HG02763 (cell line): ENCODE measurements at regions not wholly inside any gene's neighbourhood (a gene's known extent, or its start where the extent isn't known, plus 50 kb on each side); places are given as distances from the start of the nearest gene placed in this dataset.

ENCODE experiments used
- ATAC-seq: cut with Tn5 transposase; IDR thresholded peaks from one replicate; pipeline ENCODE4 v1.9.1; 2021; ENCODE audit warnings: mild to moderate bottlenecking, moderate library complexity; ENCODE audit not compliant: unreplicated experiment

DNA sequence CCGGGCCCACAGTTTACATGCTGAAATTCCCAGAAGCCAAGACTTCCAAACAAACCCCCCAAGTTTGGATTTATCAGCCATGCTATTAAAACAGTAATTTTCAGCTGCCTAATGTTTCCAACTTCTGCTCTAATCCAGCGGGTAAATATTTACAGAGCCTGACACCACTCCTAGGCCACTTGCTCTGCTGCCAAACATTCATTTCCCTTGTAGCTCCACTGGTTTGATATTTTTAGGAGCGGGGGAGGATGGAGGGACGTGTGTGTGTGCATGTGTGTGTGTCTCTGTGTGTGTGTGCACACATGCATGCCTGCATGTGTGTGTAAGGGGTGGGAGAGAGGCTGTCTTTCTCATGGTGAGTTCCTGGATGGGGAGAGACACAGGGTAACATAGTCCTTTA, 115.7 kb upstream of the PJA1 start:
- ATAC-seq: no peak

DNA sequence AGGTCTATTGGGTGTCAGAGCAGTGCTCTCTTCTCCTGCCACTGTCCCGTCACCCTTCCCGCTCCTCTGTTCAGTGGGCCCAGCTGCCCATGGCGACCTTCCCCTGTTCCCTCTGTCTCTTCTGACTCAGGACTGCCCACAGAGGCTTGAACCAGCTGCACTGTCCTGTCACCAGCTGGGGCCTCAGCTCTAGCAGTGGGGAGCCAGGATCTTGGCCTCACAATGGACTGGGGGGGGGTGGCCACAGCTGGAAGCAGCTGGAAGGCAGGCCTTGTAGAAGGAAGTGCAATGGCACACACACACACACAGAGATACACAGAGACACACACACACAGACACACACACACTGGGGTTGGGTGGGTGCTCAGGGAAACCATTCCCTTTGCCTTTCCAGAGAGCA, 114.0 kb upstream of the PJA1 start:
- no peak for ATAC-seq

DNA sequence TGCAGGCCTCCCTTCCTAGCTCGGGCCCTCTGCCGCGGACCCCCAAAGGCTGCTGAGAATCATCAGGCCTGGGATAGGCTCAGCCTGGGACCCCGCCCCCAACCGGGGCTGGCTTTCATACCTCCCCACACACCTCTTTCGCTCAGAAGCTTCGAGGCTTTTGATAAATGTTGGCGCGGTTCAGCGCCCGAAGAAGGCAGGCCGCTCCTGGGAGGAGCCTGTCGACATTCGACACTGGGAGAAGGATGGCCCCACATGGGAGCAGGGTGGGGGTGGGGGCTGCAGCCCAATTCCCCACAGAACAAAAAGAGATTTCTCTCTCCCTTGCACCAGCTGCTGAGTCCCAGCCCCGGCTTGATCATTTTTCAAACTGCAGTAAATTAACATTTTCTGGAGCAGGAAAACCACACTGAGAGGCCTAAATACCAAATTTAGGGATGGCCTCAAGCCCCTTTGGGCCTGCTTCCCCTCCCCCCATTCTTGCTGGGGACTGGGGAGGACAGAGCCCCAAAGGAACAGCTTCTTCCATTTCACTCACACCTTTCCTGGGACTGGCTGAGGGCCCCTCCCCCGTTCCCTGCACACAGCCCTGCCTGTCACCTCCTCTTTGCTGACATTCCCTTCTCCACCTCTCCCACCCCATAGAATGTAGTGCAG, 112.9 kb upstream of the PJA1 start:
- ATAC-seq: no peak

DNA sequence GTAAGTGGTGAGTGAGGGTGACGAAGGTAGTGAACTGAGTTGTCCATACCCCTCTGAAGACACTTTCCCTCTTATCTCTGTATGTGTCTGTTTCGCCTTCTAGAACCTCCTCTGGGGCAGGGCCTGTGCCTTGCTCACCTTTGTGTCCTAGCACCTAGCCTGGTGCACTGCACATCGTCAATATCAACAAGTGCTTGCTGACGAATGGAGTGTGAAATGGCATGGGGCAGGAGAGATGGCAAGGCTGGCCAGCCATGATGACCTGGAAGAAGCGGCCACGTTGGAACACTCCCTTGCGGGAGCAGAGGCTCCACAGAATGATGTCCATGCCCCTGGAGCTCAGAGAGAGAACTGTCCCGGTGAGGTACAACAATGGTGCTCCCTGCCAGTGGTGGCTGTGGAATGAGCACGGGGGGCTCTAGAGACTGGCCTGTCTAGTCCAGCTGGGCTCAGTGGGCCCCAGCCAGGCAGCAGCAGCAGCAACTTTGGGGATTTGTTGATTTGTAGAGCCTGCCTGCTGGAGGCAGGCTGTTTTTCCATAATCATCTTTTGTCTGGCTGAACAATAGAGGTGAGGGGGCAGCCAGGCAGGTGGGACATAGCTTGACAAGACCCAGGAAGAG, 112.2 kb upstream of the PJA1 start:
- ATAC-seq: no peak

DNA sequence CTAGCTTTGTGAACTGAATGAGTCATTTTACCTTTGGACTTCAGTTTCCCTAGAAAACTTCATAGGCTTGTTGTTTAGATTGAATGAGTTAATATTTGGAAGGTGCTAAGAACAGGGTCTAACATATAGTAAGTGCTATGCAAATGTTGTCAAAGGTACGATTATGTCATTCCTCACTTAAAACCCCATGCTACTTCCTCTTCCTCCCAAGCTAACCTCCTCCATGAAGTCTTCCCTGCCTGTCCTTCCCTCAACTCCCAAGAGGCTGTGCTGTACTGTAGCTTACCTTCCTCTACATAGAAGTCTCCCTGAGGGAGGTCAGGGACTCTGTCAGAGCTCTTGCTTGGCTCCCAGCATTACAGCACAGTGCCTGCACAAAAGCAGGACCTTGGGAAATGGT, 103.4 kb upstream of the PJA1 start:
- no peak for ATAC-seq

DNA sequence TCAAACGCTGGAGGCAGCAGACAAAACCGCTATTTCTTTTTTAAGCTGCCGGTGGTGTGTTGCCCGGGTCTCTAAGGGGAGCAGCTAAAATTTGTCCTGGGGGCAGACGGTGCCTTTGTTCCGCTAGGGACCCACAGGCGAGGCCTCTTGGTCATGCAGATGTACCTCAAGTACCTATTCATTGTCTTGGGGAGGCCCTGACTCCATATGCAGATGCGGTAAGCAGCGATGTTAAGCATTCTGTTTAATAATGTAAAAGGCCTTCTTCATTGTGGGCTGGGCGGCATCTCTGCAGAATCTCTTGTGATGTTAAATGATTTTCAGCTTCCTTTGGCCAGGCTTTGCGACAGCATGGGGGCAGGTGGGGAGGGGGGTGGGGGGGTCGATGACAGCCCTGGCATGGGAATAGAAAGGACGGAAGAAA, 98.9 kb upstream of the PJA1 start:
- no peak for ATAC-seq

DNA sequence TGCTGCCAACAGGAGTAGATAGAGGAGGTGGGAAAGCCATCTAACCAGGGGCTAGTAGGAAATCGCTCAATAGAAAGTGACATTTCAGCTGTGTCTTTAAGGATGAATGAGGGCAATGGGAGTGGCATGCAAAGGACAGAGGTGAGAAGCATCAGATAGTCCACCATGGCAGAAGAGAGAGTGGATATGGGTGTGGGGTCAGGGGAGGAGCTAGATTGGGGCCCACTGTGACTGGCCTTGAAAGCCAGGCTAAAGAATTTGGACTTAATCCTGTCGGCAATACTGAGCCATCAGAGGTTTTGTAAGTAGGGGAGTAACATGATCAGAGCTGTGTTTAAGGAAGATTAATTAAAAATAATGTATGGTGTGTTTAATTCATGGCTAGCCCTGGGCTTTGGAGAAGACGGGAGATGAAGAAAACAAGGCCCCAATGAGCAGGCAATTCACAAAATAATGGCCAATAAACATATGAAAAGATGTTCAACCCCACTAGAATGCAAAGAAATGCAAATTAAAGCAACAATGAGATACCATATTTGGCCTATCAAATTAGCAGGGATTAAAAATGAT, 98.1 kb upstream of the PJA1 start:
- ATAC-seq: no peak

DNA sequence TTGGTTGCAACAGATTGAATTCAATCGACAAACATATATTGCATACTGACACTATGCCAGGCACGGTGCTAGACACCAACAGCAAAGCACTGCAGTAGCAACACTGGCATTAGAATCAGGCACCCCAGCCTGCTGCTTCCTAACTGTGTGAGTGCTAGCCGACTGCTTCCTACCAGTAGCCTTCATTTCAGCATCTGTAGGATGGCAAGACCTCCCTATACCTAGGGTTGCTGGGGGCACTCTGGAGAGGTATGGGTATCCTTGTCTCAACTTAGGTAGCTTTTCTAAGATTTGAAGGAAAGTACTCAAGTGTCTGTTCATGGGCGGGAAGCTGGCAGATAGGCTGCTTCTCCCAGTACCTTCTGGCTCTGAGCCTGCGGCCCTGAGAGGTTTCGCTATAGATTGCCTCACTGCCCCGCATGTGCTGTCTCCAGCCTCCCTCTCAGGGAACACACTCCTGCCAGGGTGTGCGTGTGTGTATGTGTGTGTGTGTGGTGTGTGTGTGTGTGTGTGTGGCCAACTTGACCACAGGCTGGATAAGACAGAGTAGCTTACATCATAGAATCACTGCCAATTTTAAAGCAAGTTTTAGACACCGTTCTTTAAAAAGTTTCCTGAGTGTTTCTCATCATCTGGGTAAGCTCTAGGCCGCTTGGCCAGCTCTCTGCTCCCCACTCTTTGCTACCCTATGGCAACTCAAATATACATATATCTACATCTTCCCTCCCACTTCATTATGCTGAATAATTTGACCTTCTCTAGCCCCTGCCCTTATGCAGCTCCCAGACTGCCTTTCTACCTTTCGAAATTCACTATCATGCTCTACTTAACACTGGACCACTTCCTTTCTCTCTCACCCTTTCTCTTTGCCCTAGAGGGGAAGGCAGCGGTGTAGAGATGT, 97.0 kb upstream of the PJA1 start:
- no peak for ATAC-seq

DNA sequence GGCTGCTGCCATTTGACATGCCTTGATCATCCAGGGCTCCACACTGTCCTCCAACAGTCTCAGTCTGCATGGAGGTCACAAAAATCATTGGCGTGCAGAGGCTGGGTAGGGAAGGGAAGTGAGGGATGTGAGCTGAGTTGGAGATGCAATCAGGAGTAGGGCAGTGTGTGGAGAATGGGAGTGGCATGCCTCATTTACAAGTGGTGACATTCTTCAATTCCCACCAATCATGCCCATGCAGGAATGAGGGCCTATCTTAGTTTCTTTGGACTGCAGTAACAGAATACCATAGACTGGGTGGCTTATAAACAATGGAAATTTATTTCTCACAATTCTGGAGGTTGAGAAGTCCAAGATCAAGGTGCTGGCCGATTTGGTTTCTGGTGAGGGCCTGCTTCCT, 94.9 kb upstream of the PJA1 start:
- ATAC-seq: no peak

DNA sequence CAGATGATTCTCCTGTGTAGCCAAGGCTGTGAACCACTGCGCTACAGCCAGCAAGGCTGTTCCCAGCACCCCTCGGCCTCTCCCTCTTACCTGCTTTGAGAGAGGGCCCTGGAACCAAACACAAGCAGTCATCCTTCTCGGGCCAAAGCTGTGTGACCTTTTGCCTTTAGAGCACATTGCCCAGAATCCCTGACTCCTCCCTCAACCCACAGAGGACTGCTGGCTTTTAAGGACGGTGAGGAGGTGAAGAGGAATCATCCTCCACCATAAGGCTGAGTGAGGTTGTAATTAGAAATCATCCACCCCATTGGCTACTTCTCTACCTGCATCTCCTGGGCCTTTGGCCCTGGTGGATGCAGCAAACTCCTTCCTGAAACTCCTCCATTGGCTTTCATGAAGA, 93.6 kb upstream of the PJA1 start:
- ATAC-seq: no peak

DNA sequence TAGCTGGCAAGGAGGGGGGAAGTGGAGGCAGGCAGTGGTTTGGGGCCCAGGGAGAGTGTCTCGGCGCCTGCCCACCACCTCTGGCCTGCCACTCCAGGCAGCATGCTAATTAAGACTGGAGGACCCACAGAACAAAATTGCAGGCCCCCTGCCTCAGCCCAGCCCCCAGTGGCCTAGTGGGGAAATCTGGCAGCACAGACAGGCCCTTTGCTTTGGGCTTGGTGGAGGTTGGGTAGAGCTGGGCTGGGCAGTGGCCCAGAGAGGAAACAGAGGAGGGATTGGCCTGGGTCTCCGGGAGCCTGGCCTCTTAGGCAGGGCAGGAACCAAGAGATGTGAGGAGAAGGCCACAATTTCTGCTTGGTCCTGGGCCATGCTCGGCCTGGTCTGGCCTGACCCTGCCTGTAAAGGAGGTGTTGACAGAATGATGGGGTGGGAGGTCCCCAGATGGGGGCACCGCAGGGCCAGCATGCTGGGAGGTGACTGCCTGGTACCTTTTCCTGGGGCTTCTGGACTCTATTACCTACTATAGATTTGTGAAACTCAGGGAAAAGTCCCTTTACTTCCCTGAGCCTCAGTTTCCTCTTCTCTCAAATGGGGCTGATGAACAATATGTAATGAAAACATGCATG, 92.4 kb upstream of the PJA1 start:
- no peak for ATAC-seq

DNA sequence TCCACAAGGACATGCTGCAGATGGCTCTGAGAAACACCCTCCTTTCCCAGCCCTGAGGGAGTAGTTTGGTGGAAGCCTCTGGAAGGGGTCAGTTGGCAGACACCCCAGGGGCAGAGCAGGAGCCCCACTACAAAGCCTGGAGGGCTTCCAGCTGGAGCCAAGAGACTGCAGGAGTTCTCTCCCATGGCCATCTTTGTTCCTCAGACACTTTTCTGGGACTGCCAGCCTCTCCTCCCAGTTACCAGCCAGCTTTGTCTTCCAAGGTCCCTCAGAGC, 91.0 kb upstream of the PJA1 start:
- ATAC-seq: no peak

DNA sequence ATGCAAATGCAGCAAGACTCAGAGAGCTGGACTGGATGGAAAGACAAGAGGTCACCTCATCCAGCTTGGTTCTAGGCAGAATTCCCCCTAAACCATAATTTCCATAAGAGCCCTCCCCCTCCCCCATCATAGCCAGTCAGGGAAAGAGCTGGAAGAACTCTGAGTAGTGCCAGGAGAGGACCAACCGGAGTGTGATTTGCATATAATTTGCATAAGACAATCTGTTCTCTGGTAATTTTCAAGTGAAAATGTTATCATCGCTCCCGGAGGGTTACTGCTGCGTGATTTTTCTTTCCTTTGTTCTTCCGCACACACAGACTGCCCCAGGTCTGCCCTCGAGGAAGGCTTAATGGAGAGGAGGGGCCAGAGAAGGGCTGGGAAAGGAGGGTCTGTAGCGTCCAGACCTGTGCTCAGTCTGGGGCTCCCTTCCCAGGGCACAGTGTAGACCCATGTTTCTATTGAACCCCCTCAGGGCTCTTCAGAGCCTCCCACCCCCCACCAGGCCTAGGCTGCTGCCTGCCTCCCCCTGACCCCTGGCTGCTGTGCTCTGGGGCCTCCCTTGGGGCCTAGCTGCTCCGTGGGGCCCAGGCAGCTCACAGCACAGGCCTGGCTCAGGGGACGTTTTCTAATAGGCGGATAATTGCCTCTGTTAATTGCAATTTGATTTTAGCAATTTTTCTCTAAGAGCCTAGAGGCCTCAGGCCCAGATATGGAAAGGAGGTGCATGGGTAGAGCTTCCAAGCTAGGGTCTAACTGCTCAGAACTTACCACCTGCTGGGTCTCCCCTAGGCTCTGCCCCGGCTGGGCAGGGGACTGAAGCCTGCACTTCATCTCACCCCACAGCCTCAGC, 90.4 kb upstream of the PJA1 start:
- ATAC-seq: no peak

DNA sequence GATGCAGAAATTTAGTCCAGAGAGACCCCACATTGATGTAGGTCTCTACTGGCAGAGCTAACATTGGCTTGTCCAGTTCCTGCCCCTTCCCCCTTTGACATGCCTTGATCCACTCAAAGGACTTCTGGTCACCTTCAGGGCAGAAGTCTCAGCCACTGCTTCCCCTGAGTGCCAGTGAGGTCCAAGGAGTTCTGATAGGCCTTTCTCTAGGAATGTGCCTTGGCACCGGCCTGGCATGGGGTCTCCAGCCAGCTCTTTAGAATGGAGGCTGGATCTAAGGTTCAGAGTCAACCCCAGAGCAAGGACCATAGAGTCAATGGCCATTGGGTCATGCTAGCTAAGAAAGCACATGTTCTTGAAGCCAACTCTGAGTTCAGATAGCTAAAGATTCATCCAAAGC, 88.6 kb upstream of the PJA1 start:
- no peak for ATAC-seq

DNA sequence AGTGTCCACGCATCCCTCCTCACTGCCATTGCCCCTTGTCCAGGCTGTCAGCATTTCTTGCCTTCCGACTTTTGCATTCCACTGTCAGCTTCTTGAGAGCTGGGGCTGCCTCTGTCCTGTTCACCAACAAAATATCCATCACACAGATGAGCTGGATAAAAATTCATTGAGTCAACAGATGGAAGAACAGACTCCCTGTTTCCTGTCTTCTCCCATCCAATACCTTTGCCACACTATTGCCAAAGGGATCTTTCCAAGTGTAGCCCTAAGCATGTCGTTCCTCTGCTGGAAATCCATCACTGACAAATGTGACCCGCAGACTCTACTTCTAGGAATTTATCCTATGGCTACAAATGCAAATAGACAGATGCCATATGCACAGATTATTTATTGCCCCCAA, 78.0 kb upstream of the PJA1 start:
- ATAC-seq: no peak

DNA sequence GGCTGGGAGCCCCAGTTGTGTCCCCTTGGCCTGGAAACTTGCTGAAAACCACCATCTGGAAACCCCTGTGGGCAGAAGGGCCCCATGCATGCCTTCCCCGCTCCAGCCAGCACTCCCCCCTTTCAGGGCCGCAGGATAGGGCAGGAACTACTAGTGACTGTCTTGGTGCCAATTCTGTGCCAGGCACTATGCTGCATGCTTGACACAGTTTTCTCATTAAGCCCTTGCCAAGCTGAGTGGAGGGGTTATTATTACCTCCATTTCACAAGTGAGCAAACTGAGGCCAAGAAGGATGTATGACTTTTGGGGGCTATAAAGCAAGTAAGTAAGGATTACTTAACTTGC, 73.6 kb upstream of the PJA1 start:
- no peak for ATAC-seq

DNA sequence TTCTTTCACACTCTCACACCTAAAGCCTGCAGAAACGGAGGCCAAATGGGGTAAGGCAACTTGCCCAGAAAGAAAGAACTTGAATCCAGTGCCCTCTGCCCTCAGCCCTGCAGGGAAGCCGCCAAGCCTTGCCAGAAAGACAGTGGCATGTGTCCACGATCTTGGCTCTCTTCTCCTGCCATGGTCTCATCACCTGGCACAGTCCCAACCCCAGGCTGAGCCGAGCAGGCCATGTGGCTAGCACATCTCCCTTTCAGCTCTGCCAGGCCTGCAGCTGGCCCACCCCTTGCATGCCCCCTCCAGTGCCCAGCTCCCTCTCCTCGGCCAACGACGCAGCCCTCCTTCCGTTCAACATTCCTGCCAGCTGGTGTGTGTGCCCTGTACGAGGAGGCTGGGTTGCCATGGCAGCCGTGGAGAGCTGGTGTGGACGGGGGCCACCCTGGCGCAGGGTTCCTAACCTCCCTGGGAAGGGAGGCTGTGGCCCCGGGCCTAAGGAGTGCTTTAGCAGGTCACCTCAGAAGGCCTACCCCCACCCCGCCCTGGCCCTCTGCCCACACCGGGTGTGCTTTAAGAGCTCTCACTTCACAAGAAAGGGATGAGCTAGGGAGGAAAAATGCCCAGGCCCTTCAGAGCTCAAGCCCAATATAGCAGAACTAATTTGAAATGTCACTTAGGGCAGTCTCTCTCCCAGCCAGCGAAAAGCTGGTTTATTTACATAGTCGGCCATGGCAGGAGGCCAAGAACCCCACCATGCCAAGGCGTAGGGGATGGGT, 73.0 kb upstream of the PJA1 start:
- ATAC-seq: no peak

DNA sequence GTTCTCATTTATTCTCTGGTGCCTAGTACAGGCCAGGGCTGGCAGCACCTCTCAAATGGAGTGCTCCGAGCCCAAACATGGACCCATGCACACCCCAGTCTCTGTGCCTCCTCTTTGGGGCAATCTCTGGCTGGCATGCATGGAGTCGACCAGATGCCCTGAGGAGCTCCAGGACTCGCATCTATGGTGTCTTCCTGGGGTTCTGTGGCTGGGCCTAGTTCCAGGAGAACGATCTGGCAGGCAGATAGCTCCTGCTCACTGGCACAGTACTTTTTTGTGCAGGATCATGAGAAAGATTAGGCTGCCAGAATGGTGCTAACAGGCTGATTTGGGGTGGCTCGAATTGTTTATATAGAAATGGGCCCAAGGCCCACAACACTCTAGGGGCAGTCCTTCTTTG, 72.0 kb upstream of the PJA1 start:
- no peak for ATAC-seq

DNA sequence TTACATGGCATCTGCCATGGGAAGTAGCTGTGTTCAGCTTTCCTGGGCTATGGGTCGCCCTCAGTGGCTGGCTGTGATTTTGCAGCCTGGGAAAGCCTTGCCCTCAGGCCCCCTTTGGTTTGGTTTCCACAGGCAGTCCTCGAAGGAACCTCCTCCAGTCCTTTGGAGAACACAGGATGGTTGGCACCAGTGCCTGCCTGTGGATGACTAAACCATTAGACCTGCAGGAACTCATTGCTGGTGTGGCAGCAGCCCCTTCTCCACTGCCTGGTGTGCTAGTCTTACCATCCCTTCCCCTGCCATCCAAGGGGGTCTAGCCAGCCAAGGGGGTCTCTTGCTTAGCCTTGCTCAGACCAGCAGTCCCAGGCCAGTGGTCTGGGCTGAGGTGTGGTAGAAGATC, 71.4 kb upstream of the PJA1 start:
- ATAC-seq: no peak

DNA sequence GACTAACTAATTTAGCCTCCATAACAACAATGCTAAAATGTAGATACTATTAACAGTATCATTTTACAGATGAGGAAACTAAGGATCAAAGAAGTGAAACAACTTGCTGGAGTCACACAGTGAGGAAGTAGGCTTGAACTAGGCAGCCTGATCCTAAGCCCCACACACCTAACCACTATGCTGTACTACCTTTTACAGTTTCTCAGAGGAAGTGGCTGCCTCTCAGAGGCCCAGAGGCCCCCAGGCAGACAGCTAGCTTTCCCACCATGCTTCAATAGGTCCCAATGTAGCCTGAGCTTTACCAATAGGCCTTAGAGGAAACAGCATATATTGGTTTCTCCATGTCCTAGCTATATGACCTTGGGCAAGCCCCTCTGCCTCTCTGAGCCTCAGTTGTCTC, 69.4 kb upstream of the PJA1 start:
- ATAC-seq: no peak
